HUES48 (cell line): ENCODE measurements at regions not wholly inside any gene's neighbourhood (a gene's known extent, or its start where the extent isn't known, plus 50 kb on each side); places are given as distances from the start of the nearest gene placed in this dataset.

Source experiments
- H3K27ac ChIP-seq: one replicate; pipeline ENCODE4 v1.7.0; 2013; ENCODE audit warnings: low read depth, low read length, inconsistent platforms
- H3K27me3 ChIP-seq: 2 replicates; pipeline ENCODE4 v1.6.1; 2013; ENCODE audit warnings: mild to moderate bottlenecking, low read length; ENCODE audit not compliant: control insufficient read depth, insufficient read depth
- H3K36me3 ChIP-seq: 2 replicates; pipeline ENCODE4 v1.6.1; 2013; ENCODE audit warnings: low read length; ENCODE audit not compliant: control insufficient read depth, insufficient read depth
- H3K4me1 ChIP-seq: 2 replicates; pipeline ENCODE4 v1.6.1; 2013; ENCODE audit warnings: mild to moderate bottlenecking, low read length; ENCODE audit not compliant: control insufficient read depth, insufficient read depth
- H3K4me3 ChIP-seq: 2 replicates; pipeline ENCODE4 v1.5.1; 2013; ENCODE audit warnings: mild to moderate bottlenecking, low read depth, low read length
- H3K9ac ChIP-seq: 2 replicates; pipeline ENCODE4 v1.6.1; 2013; ENCODE audit warnings: mild to moderate bottlenecking, low read depth, low read length, moderate library complexity
- H3K9me3 ChIP-seq: 2 replicates; pipeline ENCODE4 v1.6.1; 2013; ENCODE audit warnings: low read length; ENCODE audit not compliant: control insufficient read depth, insufficient read depth

GRCh38 chr5:161085056-161085455, 233.0 kb upstream of the ATP10B start:
- no peak overlapping the region for H3K4me3 ChIP-seq
- no peaks in the 10 kb centered on the region for H3K36me3 ChIP-seq
- H3K4me1 ChIP-seq = no peaks in the 10 kb centered on the region
- H3K9me3 ChIP-seq = no peaks in the 10 kb centered on the region
- no peak overlapping the region for H3K27ac ChIP-seq
- no peak overlapping the region for H3K9ac ChIP-seq
- no peaks in the 10 kb centered on the region for H3K27me3 ChIP-seq

GRCh38 chr5:161084115-161084514, 232.1 kb upstream of the ATP10B start:
- no peak overlapping the region for H3K4me3 ChIP-seq
- H3K27ac ChIP-seq = no peak overlapping the region
- no peaks in the 10 kb centered on the region for H3K27me3 ChIP-seq
- H3K4me1 ChIP-seq = no peaks in the 10 kb centered on the region
- H3K36me3 ChIP-seq = no peaks in the 10 kb centered on the region
- H3K9me3 ChIP-seq = no peaks in the 10 kb centered on the region
- no peak overlapping the region for H3K9ac ChIP-seq

GRCh38 chr5:161078793-161079192, 226.8 kb upstream of the ATP10B start:
- Histone ChIP-seq H3K9me3 (no peaks in the 10 kb centered on the region), H3K27ac (no peak overlapping the region), H3K36me3 (no peaks in the 10 kb centered on the region), H3K27me3 (no peaks in the 10 kb centered on the region), H3K4me3 (no peak overlapping the region), H3K4me1 (no peaks in the 10 kb centered on the region), H3K9ac (no peak overlapping the region)

GRCh38 chr5:161077936-161078545, 226.0 kb upstream of the ATP10B start:
- H3K4me3 ChIP-seq = no peak overlapping the region
- H3K36me3 ChIP-seq = no peaks in the 10 kb centered on the region
- no peaks in the 10 kb centered on the region for H3K9me3 ChIP-seq
- no peak overlapping the region for H3K27ac ChIP-seq
- no peak overlapping the region for H3K9ac ChIP-seq
- no peaks in the 10 kb centered on the region for H3K27me3 ChIP-seq
- H3K4me1 ChIP-seq = no peaks in the 10 kb centered on the region

GRCh38 chr5:161077496-161077895, 225.5 kb upstream of the ATP10B start:
- Histone ChIP-seq H3K36me3 (no peaks in the 10 kb centered on the region), H3K4me3 (no peak overlapping the region), H3K9ac (no peak overlapping the region), H3K4me1 (no peaks in the 10 kb centered on the region), H3K9me3 (no peaks in the 10 kb centered on the region), H3K27me3 (no peaks in the 10 kb centered on the region), H3K27ac (no peak overlapping the region)

- no peak overlapping the region for H3K4me3 ChIP-seq
- H3K9me3 ChIP-seq = no peaks in the 10 kb centered on the region
- no peaks in the 10 kb centered on the region for H3K27me3 ChIP-seq
- peaks cover 7% of the 10 kb centered on the region; the same call in 1 of the 2 replicates for H3K4me1 ChIP-seq
- H3K27ac ChIP-seq = no peak overlapping the region
- no peak overlapping the region for H3K9ac ChIP-seq
- H3K36me3 ChIP-seq = no peaks in the 10 kb centered on the region
These were observed 212.8 kb upstream of the ATP10B start for GRCh38 chr5:161064781-161065180.

- Histone ChIP-seq H3K27ac (no peak overlapping the region), H3K9me3 (no peaks in the 10 kb centered on the region), H3K27me3 (no peaks in the 10 kb centered on the region), H3K9ac (no peak overlapping the region), H3K4me3 (no peak overlapping the region), H3K36me3 (no peaks in the 10 kb centered on the region), H3K4me1 (peaks cover 7% of the 10 kb centered on the region; the same call in 1 of the 2 replicates)
These were observed 212.3 kb upstream of the ATP10B start for GRCh38 chr5:161064297-161064696.

GRCh38 chr5:161058781-161059180, 206.8 kb upstream of the ATP10B start:
- no peak overlapping the region for H3K9ac ChIP-seq
- no peaks in the 10 kb centered on the region for H3K4me1 ChIP-seq
- H3K27me3 ChIP-seq = no peaks in the 10 kb centered on the region
- no peak overlapping the region for H3K4me3 ChIP-seq
- no peaks in the 10 kb centered on the region for H3K36me3 ChIP-seq
- H3K27ac ChIP-seq = no peak overlapping the region
- H3K9me3 ChIP-seq = no peaks in the 10 kb centered on the region

- H3K27me3 ChIP-seq = no peaks in the 10 kb centered on the region
- no peaks in the 10 kb centered on the region for H3K9me3 ChIP-seq
- H3K9ac ChIP-seq = no peak overlapping the region
- no peak overlapping the region for H3K4me3 ChIP-seq
- H3K27ac ChIP-seq = no peak overlapping the region
- H3K4me1 ChIP-seq = no peaks in the 10 kb centered on the region
- H3K36me3 ChIP-seq = no peaks in the 10 kb centered on the region
These were observed 200.0 kb upstream of the ATP10B start for GRCh38 chr5:161051920-161052500.

- Histone ChIP-seq H3K9ac (no peak overlapping the region), H3K36me3 (no peaks in the 10 kb centered on the region), H3K4me3 (no peak overlapping the region), H3K4me1 (no peaks in the 10 kb centered on the region), H3K27ac (no peak overlapping the region), H3K27me3 (no peaks in the 10 kb centered on the region), H3K9me3 (no peaks in the 10 kb centered on the region)
These were observed 195.0 kb upstream of the ATP10B start for GRCh38 chr5:161047024-161047423.

GRCh38 chr5:161042862-161043261, 190.9 kb upstream of the ATP10B start:
- no peak overlapping the region for H3K4me3 ChIP-seq
- no peak overlapping the region for H3K9ac ChIP-seq
- no peak overlapping the region for H3K27ac ChIP-seq
- H3K27me3 ChIP-seq = no peaks in the 10 kb centered on the region
- no peaks in the 10 kb centered on the region for H3K4me1 ChIP-seq
- H3K9me3 ChIP-seq = no peaks in the 10 kb centered on the region
- no peaks in the 10 kb centered on the region for H3K36me3 ChIP-seq
